A549 (cell line): ENCODE measurements at regions not wholly inside any gene's neighbourhood (a gene's known extent, or its start where the extent isn't known, plus 50 kb on each side); places are given as distances from the start of the nearest gene placed in this dataset.

Experiments used
- BHLHE40 ChIP-seq: IDR thresholded peaks from 2 replicates; pipeline ENCODE4 v1.6.1; 2012; ENCODE audit warnings: low read depth, low read length, inconsistent platforms
- CBX2 ChIP-seq: fragments of 200-600 bp; sonication (generic); IDR thresholded peaks from 2 replicates; pipeline ENCODE4 v1.6.1; 2016; ENCODE audit warnings: low read depth, mild to moderate bottlenecking, borderline replicate concordance
- CHD2 ChIP-seq: fragments of 150-350 bp; IDR thresholded peaks from 2 replicates; pipeline ENCODE4 v1.6.1; 2014; ENCODE audit warnings: low read length; ENCODE audit not compliant: partially characterized antibody
- CTCF ChIP-seq: fragments of >200 bp; sonication (Bioruptor Twin); formaldehyde crosslinking; IDR thresholded peaks from 3 replicates; pipeline ENCODE4 v1.5.1; 2016
- TF ChIP-seq, protein P1 (sequence below): IDR thresholded peaks from 2 replicates; pipeline ENCODE4 v1.6.1; 2012; ENCODE audit warnings: low read depth, borderline replicate concordance
- TF ChIP-seq, protein P2 (sequence below): IDR thresholded peaks from 2 replicates; pipeline ENCODE4 v1.6.1; 2012

DNA sequence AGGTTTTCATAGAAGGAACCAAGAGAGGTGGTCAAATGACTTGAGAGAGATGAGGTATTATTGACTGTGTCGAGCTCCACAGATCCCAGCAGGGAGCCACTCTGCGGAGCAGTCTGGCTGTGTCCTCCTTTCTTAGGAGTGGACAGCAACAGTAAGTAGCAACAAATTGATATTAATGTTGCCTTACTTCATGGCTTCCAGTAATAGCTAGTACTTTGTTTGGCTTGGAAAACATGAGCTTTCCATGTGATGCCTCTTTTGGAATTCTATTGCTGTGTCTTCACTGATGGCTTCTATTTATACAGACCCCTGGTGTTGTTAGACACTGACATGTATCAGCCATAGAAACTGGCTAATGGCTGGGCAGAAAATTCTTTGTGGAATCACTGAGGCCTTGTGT is 531.2 kb upstream of the CCDC196 start:
- TF ChIP-seq CTCF, result no peak
- TF ChIP-seq CBX2, result no peak
- TF ChIP-seq, protein P1, sequence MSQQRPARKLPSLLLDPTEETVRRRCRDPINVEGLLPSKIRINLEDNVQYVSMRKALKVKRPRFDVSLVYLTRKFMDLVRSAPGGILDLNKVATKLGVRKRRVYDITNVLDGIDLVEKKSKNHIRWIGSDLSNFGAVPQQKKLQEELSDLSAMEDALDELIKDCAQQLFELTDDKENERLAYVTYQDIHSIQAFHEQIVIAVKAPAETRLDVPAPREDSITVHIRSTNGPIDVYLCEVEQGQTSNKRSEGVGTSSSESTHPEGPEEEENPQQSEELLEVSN, result no peak
- TF ChIP-seq BHLHE40, result no peak
- TF ChIP-seq, protein P2, sequence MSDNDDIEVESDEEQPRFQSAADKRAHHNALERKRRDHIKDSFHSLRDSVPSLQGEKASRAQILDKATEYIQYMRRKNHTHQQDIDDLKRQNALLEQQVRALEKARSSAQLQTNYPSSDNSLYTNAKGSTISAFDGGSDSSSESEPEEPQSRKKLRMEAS, result no peak
- no peak for TF ChIP-seq CHD2
